HG03378 (cell line): ENCODE measurements at regions not wholly inside any gene's neighbourhood (a gene's known extent, or its start where the extent isn't known, plus 50 kb on each side); places are given as distances from the start of the nearest gene placed in this dataset.

Experiments
- ATAC-seq: cut with Tn5 transposase; IDR thresholded peaks from one replicate; pipeline ENCODE4 v1.9.1; 2021; ENCODE audit warnings: mild to moderate bottlenecking, moderate library complexity; ENCODE audit not compliant: unreplicated experiment

- ATAC-seq = no peak
These were observed 63.3 kb upstream of the ANXA10 start for GRCh38 chr4:168028970-168029597.

GRCh38 chr4:168037676-168038075 is 54.7 kb upstream of the ANXA10 start:
- no peak for ATAC-seq

- no peak for ATAC-seq
These were observed 52.7 kb upstream of the ANXA10 start for GRCh38 chr4:168039593-168039992.
